NCI-H2081 (cell line): ENCODE measurements at regions not wholly inside any gene's neighbourhood (a gene's known extent, or its start where the extent isn't known, plus 50 kb on each side); places are given as distances from the start of the nearest gene placed in this dataset.
A peak's percentile ranks its signal among the peaks of the same experiment; 100 is the strongest.

ENCODE experiments used
- DNase-seq, 2 experiments: peaks; one replicate each; lab custom pipeline; 2025; lab: John Stamatoyannopoulos, UW

GRCh38 chr1:232445361-232446106, 184.4 kb downstream of the SIPA1L2 start:
- DNase-seq = no peak

- no peak for DNase-seq
Measured at GRCh38 chr1:232443372-232443771, 186.6 kb downstream of the SIPA1L2 start.

GRCh38 chr1:232441036-232441411, 188.9 kb downstream of the SIPA1L2 start:
- no peak for DNase-seq

- DNase-seq = no peak
Measured at GRCh38 chr1:232440325-232441035, 189.5 kb downstream of the SIPA1L2 start.

GRCh38 chr1:232439011-232439410, 190.9 kb downstream of the SIPA1L2 start:
- DNase-seq = no peak

GRCh38 chr1:232438476-232438875, 191.5 kb downstream of the SIPA1L2 start:
- DNase-seq = peak in 1 of 2 experiments; percentile 8

GRCh38 chr1:232437510-232437909, 192.4 kb downstream of the SIPA1L2 start:
- DNase-seq = no peak

- DNase-seq = no peak
Measured at GRCh38 chr1:232435729-232436128, 194.2 kb downstream of the SIPA1L2 start.

- peak in 1 of 2 experiments; percentile 9 for DNase-seq
Measured at GRCh38 chr1:232432313-232432712, 197.6 kb downstream of the SIPA1L2 start.

GRCh38 chr1:232431748-232432147, 198.2 kb downstream of the SIPA1L2 start:
- DNase-seq = no peak

- DNase-seq = no peak
Measured at GRCh38 chr1:232431326-232431725, 198.6 kb downstream of the SIPA1L2 start.

GRCh38 chr1:232430467-232430866, 199.5 kb downstream of the SIPA1L2 start:
- no peak for DNase-seq

GRCh38 chr1:232428786-232429530, 201.0 kb downstream of the SIPA1L2 start:
- peak; percentile 35 to 68 for DNase-seq

GRCh38 chr1:232428036-232428645, 201.8 kb downstream of the SIPA1L2 start:
- no peak for DNase-seq

GRCh38 chr1:232426801-232427200, 203.1 kb downstream of the SIPA1L2 start:
- no peak for DNase-seq

GRCh38 chr1:232425421-232425820, 204.5 kb downstream of the SIPA1L2 start:
- DNase-seq = no peak

GRCh38 chr1:232423591-232423990, 206.3 kb downstream of the SIPA1L2 start:
- DNase-seq = no peak

GRCh38 chr1:232422898-232423297, 207.0 kb downstream of the SIPA1L2 start:
- no peak for DNase-seq

GRCh38 chr1:232422098-232422497, 207.8 kb downstream of the SIPA1L2 start:
- no peak for DNase-seq

- peak; percentile 17 to 51 for DNase-seq
Measured at GRCh38 chr1:232421143-232421796, 208.7 kb downstream of the SIPA1L2 start.

- no peak for DNase-seq
Measured at GRCh38 chr1:232417636-232418248, 212.2 kb downstream of the SIPA1L2 start.
